GM19468 (cell line): ENCODE measurements at regions not wholly inside any gene's neighbourhood (a gene's known extent, or its start where the extent isn't known, plus 50 kb on each side); places are given as distances from the start of the nearest gene placed in this dataset.

ENCODE experiments used
- ATAC-seq: cut with Tn5 transposase; IDR thresholded peaks from one replicate; pipeline ENCODE4 v1.9.1; 2021; ENCODE audit warnings: mild to moderate bottlenecking, moderate library complexity, moderate number of reproducible peaks; ENCODE audit not compliant: unreplicated experiment; ENCODE audit errors: extremely low read depth

DNA sequence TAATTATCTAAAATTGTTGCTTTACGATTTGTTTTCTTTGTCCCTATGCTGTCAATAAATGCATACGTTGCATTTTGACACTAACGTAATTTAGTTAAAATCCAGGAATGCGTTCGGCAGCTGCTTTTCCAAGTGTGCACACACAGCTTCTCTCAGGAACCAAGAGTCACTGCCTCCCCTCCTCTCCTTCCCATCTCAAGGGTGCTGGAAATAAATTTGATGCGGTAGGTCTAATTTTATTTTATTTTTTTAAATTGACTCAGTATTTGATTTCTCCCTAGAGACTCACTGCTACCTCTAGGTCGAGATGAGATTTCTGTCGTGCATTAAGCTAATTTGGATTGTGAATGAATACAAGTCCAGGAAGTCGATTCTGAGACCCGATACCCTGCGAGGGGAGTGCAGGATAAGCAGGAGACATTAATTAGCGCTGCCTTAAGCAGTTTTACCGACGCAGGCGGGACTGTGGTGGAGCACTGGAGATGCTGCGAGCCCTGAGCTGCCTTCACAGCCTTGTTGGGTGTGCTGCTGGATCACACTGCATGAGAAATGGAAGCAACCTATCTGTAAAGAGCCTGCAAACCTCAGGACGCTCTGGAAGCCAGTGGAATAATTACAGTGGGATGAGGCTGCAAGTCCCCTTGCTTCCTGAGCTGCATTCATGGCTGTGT, 381.2 kb downstream of the C6orf118 start:
- no peak for ATAC-seq

GRCh38 chr6:164927288-164928056, 381.9 kb downstream of the C6orf118 start:
- peak; percentile 86 for ATAC-seq

- ATAC-seq: no peak
These were observed 382.7 kb downstream of the C6orf118 start for GRCh38 chr6:164926686-164927085.

GRCh38 chr6:164925681-164926530, 383.5 kb downstream of the C6orf118 start:
- no peak for ATAC-seq

DNA sequence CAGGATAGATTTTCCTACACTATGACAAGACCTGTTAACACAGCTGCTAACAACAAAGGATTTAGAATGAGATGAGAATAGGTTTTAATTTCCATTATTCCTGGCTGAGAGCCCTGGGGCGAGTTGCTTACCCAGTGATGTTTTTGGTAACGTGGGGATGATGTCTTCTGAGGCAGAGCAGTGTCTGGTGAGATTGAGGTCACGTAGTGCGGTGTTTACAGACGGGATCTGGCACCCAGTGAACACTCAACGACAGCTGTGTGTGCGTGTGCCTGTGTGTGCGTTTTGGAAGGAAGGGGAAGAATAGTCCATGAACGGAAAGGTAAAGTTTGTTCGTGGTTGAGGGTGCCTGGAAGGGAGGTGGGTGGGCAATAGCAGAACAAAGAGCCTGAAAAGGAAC, 384.7 kb downstream of the C6orf118 start:
- no peak for ATAC-seq

DNA sequence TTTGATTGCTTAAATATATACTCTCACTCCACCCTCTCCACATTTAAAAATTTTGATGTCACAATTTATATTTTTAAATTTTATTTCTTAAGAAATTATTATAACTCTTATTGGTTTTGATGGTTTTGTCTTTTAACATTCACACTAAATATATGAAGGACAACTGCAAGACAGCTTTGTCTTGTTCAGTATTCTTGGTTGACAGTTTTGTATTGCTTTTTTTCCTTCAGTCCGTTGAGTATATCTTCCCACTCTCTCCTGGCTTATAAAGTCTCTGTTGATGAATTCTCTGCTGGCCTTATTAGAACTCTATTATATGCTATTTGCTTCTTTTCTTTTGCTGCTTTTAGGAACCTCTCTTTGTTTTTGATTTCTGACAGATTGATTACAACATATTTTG, 392.2 kb downstream of the C6orf118 start:
- ATAC-seq: no peak

- ATAC-seq: no peak
These were observed 393.3 kb downstream of the C6orf118 start for GRCh38 chr6:164916087-164916486.

DNA sequence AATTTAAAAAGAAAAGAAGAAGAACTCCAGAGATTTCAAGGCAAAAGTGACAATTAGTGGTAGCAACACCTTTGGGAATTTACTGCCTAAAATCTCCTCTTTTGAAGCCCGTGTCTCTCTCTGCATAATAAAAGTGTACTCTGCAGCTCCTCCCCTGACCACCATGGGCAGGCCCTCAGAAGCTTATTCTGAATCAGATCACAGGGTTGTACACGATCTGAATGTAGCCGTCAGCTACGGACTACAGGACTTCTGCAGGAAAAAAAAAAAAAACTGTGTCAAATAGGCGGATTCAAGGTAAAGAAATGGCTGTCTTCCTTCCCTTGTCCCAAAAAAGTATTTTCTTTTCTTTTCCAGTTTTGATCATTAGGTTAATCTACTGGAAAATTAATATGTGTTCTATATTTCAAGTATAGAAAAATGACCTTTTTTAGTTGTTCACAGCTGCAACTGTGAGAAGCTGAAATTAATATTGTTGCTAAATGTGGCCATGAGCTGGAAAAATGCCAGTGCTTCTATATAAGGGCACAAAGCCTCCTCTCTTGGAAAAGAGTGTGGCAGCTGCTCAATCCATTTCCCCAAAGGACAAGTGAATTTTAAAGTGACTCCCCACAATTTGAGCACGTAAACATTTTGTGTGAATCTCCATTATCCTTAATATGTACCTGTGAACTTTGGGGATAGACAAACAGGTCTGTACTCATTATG, 397.4 kb downstream of the C6orf118 start:
- ATAC-seq: no peak

GRCh38 chr6:164911151-164911550, 398.3 kb downstream of the C6orf118 start:
- ATAC-seq: no peak

GRCh38 chr6:164906766-164907165, 402.6 kb downstream of the C6orf118 start:
- ATAC-seq: no peak

DNA sequence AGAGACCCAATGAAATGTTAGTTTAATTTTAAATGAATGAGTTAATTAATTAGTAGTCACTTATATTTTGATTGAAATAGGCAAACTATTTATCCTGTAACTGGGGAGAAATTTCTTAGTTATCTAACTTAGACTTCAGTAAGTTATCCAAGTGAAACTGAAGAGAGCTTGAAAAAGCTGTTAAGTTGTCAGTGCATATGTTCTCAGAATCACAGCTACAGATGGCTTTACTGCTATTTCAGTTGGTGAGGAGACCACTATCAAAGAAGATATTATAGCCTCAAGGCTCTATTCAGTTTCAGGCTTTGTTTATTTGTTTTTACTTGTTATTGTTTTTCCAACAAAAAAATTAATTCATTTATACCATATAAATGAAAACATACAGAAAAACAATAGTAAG, 404.1 kb downstream of the C6orf118 start:
- ATAC-seq: no peak

GRCh38 chr6:164898412-164898811, 411.0 kb downstream of the C6orf118 start:
- ATAC-seq: no peak

- ATAC-seq: no peak
These were observed 411.7 kb downstream of the C6orf118 start for GRCh38 chr6:164897523-164898235.

DNA sequence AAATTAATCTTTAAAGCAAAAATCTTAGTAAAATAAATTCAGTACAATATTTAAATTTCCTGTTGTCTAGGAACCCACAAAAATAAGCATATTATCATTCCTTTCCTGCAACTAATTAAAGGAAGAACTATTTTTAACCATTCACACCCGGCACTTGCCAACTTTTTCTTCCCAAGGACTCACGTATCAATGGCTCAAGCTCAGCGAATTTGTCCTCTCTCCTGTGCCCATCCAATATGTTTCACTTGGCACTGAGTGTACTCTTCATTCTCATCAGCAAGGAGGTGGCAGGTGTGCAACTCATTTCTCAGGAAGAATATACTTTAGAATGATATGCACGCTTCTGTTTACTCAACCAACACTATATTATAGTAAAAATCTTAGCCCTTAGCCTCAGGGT, 419.4 kb downstream of the C6orf118 start:
- ATAC-seq: no peak

GRCh38 chr6:164887660-164888059, 421.7 kb downstream of the C6orf118 start:
- no peak for ATAC-seq

DNA sequence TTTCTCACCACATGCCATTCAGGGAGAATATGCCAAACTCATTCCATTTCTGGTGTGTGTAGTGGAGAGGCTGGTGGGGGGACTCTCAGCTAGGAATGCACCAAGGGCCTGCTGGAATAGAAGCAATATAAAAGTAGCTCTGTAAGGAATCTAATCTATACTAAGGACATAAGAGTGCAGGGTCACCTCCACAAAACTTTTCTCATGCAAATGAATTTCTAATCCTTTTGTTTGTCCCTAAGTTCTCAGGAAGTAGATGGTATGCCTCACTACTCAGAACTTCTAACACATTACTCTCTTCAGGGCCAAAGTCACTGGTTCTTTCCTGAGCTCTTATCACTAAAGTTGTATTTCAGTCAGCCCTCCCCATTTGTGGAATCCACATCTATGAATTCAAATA, 427.2 kb downstream of the C6orf118 start:
- no peak for ATAC-seq

DNA sequence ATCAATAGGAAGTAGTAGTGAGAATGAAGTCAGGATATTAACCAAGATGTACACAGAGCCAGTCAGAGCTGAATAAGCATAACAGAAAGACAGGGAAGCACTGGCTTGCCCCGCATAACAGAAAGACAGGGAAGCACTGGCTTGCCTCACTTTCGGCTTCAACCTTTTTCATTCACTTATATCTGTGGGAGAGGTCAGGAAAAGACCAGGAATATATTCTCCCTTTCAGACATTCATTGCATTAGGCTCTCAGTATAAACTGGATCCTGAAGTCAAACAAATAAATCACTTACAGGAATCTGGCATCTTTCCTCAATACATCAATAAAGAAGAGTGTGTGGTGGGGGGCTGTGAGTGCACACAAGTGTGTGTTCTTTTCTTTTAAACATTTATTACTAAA, 437.6 kb downstream of the C6orf118 start:
- ATAC-seq: no peak

DNA sequence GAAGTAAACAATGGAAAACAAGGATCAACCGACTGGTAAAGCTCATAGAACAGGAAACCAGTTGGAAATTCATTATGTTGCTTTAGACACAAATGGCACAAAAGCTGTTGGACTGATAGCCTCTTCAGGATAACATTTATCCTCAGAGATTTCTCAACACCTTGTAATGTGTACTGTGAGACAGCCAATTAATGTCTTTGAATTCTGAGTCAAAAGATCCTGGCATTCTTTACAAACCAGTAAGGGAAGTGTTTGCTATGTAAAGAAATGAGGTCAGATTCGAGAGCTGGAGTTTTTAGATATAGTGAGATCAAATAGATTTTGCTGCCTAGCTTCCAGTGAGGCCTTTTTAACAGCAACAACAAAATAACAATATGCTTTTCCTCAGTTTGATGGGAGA, 439.2 kb downstream of the C6orf118 start:
- ATAC-seq: no peak

GRCh38 chr6:164861967-164862366, 447.4 kb downstream of the C6orf118 start:
- ATAC-seq: no peak

DNA sequence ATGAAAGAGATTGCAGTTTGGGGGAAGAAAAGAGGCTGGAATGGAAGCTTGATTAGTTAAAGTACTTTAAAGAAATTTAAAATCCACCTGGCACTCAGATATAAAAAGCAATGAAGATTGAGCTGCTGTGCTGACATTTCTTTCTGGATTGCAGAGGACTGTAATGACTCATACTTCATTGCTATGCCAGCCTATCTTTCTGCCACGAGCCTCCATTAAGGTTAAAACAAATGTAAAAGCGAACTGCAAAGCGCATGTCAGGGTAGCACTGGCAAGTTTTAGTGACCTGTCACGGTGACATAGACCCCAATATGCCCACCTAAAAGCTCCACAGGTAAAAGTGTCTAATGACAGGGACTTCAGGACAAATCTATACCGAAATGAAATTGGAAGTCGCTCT, 449.6 kb downstream of the C6orf118 start:
- no peak for ATAC-seq
